GM21381 (cell line): ENCODE measurements at regions not wholly inside any gene's neighbourhood (a gene's known extent, or its start where the extent isn't known, plus 50 kb on each side); places are given as distances from the start of the nearest gene placed in this dataset.

ENCODE experiments used
- ATAC-seq: cut with Tn5 transposase; IDR thresholded peaks from one replicate; pipeline ENCODE4 v1.9.1; 2021; ENCODE audit warnings: mild to moderate bottlenecking, moderate library complexity; ENCODE audit not compliant: unreplicated experiment

DNA sequence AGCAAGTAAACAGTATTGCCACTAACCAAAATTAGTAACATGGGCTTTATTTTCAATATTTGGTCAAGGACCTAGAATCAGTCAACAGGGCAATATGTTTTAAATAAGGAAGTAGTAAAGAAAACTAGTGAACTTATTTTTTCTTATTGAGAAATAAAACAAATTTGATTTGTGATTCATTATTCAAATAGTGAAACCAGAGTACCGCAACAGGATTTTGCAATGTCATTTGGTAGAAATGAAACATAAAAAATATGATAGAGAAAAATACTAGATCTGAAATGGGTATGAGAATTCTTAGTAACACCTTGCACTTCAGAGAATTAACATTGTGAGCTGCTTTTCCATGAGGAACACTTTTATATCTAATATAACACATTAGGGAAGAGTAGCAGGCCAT is 291.8 kb upstream of the GBE1 start:
- ATAC-seq: no peak

DNA sequence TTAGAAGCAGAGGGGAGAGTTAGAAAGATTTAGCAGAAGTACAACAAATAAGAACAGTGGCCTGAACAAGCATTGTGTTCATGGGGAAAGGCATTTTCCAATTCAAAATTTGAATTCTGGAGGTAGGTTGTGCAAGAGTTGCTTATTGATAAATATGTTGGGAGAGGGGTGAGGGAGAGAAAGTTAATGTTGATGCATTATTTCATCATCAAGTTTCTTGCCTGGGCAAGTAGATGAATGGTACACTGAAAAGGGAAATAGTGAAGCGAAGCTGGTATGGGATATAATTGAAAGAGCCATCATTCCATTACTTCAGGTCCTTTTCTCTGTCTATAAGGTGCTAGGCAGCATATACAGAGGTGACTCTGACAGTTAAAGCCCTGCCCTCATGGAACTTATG is 288.9 kb upstream of the GBE1 start:
- ATAC-seq: no peak

DNA sequence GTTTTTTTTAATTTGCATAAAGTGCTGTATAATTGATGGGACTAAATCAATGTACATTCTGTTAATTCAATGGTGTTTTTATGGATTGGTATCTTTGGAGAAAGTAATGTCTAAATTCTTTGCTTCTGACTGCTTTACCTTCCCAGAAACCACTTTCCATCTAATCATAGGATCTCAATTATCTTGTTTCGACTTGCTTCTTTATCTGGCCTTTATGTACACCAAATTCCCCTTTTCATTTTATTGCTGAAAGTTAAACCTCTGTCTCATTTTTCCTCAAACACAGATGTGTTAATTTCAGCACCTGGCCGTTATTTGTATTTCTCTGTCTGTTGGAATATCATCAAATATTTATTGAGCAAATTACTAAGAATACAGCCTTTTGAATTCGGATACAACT is 287.3 kb upstream of the GBE1 start:
- ATAC-seq: no peak

DNA sequence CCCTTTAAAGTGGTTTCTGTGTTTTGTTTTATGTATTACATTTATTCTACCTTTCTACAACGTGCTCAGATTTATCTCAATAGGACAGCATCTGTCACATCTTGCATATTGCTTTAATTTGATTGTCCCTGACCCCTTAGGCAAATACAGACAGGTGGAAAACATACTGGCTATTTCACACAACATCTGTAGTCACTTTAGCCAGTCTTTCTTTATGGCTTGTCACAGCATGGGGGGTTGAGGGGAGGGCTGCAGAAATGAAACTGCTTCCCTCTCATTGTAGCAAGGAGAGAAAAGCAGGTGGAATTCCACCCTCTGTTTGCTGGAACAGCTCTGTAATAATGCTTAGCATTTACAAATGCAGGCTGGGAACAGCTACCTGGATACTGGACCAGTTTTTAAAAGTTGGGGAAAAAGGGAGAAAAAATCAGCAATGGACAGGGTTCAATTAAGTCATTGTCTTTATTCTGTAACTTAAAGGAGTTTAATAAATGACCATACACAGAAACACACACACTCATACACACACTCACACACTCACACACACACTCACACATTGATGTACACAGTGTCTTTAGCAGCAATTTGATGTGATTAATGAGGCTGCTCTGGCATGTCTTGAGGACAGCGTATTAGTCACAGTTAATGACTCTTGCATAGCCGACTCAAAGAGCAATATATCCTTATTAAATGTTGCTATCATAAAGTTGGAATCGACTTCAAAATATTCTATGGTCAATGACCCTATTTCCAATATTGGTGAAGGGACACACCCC is 283.7 kb upstream of the GBE1 start:
- ATAC-seq: no peak

DNA sequence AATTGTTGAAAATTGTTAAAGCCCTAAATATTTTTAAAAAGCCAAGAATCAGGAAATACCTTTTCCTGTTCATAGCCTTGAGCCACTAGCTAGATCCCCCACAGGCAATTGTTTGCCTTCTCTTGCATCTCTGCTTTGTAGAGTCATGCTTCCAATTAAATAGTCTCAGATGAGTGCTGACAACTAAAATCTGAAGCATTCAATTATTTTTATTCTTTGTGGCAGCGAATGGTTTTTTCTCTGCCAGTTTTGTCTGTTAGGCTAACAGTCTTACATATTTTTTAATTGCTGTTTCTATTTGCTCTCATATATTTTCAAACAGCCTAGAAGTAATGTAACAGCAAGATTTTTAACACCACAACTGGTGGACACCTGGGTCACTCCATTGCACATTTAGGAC is 277.1 kb upstream of the GBE1 start:
- ATAC-seq: no peak

DNA sequence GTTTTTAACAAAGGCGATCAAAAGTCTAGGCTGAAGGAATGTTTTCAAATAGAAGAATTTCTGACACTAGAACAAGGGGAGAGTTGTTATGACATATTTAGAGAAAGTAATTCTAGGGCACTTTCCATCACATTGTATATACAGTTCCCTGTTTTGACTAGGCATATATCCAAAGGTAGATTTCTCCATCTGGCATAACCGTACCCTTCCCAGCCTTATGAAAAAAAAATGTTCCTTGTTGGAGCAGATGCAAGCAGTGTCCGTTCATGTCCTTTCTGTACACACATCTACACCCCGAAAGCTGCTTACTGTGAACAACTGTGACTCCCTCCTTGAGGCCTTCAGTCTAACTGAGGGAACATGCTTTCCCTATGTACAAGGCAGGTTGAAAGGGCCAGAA is 271.7 kb upstream of the GBE1 start:
- ATAC-seq: no peak

DNA sequence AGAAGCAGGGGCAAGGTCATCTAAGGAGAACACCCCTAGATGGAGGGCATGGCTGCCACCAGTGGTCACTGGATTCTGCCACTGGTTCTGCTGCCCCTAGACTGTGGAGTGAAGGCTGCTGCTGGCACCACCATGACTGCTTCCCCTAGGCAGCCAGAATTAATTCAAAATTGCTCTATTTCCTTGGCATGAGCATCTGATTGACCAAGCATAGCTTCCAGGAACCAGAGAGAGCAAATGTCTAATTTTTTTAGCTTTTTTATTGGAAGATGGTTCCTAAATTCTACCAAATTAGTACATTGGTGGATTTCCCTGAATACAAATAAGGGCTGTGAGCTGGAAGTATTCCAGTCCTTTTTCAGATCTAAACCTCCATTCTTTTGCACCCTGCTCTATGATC is 270.2 kb upstream of the GBE1 start:
- no peak for ATAC-seq

DNA sequence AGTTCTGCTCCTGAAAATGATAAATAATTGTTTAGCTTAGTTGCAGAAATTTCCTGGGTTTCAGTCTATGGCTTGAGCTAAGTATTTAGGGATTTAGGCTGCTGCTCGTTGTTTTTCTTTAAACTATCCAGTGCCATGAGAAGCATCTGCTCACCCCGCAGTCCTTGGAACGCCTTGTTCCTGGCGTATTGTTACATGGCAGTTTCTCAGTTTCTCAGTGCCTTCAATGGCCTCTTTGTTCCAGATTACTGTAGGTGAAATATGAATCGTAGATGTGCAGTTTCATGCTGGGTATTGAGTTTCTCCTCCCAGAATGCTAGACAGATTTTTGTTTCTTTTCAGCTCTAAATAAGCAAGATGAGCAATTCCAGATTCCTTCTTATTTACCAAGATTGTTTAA is 269.5 kb upstream of the GBE1 start:
- ATAC-seq: no peak

DNA sequence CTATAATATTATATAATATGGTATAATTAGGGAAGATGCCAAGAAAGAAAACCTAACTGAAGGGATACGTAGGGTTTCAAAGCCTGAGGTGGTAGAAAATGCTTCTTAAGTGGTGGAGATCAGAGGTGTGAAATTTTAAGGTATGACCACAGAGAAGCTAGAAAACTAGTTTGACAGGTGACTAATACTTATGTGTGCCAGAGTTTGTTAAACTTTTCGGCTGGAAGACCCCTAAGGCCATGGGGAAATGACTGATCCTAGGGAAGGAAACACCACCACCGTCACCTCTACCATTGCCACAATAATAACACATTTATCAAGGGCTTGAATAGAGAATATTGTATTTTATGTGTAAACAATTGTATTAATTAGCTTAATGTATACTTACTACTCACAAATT is 261.4 kb upstream of the GBE1 start:
- ATAC-seq: no peak

DNA sequence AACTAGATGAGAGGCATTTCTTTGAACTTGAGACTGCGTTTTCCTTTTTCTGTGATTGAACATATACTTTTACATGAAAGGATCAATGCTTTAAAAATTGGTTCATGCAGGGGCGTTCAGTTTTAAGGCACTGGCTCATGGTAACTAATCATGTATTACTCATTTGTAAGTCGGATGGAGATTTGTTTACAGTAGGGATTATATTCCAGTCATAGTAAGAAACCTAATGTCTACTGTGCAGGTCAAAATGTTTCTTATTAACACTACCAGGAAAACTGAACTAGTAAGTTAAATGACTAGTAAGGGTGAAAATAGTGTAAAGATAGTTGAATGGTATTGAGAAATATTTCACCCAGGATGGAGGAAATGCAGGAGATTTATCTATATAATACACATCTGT is 258.8 kb upstream of the GBE1 start:
- no peak for ATAC-seq

DNA sequence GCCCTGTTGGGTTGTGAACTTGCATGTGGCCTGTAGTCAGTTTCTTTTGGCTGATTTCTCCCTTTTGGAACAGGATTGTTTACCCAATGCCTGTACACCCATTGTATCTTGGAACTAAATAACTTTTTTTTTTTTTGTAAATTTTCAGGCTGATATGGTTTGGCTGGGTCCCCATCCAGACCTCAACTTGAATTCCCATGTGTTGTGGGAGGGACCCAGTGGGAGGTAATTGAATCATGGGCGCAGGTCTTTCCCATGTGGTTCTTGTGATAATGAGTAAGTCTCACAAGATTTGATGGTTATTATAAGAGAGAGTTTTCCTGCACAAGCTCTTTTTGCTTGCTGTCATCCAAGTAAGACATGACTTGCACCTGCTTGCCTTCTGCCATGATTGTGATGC is 253.8 kb upstream of the GBE1 start:
- ATAC-seq: no peak

DNA sequence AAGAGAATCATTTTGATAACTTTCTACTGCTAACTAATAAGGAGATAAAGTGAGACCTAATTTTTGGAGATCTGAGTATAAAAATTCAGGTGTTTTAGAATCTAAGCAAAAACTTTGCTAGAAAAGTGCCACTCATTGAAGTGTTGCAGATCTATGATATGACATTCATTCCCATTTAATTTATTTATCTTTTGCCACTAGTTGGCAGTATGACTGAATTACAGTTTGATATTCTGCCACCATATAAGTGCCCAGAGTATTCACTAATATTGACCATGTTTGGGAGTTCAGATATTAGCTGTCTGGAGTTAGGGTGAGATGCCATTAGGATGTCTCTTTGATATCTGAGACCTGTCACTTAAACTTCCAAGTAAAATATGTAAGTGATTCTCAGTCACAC is 251.3 kb upstream of the GBE1 start:
- no peak for ATAC-seq

DNA sequence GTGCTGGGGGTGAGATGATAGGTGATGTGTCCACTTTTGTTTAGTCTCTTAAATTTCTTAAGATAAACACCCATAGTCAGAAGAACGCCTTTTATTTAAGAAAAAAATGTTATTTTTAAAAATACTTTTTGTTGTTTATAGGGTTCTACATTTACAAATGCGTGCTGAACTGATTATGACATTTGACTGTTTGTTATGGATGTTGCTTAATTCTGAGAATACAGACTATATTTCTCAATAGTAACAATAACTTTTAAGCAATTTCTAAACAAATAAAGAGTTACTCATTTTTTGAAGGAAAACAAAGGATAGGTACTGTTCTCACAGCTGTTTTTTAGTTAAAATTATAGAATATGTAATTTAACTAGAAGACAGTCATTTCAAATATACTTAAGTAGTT is 249.9 kb upstream of the GBE1 start:
- ATAC-seq: no peak

DNA sequence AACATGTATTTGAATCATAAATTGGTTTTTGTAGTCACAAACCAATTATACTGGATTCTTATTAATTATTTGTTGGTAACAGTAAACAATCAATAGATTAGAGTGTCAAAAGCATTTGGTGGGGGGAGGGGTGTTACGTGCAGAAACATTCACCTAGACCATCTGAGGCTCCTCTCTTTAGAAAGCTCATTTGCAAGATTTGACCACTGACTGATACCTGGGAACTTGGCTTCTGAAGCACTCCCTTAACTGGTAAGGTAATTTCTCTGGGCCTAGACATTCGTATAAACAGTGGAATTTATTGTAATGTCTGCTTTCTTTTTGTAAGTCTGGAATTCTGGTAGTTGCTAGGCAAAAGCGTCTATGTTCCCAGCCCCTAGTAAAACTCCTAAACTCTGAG is 243.8 kb upstream of the GBE1 start:
- no peak for ATAC-seq

DNA sequence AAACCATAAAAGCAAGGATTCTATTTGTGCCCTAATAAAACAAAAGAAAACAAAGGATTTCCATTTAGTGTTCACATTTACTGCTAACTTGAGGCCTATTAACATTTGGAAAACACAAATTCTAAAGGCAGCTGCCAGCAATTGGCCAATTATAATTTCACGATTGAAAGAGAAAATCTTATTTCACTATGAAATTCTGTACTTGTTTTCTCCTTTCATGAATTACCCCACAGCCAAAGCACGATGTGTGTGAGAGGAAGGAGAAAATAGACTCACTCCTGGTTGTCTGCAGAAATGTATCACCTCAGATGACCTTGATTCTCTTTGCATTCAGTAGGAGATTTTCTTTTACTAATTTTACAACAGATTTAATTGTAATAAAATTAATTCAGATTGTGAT is 242.8 kb upstream of the GBE1 start:
- ATAC-seq: no peak

DNA sequence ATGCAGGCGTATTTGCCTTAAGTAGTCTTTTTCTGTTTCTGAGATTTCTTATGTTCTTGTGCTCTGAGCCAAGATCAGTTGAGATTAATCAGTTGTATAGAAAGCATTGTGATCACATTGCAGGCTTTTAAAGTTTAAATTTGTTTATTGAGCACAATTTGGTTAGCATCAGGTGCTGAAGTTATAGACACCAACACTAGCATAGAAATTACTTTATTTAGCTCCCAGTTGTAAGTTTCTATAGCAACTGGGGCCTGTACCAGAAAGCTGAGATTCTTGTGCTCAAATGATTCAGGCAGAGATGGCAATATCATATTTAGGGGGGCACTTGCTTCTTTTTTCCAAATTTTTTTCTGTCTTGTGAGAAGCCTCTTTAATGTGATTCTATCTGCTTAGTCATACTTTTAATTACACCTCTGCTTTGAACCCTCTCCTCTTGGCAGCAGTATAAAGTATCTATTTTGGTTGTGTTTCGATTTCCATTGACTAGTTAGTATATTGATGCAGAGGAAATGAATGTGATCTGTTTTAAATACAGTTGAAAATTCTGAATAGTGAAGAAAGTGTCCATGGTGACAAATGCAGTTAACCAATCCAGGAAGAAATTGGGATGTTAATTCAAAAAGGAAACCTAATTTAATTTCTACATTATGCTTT is 241.7 kb upstream of the GBE1 start:
- no peak for ATAC-seq

DNA sequence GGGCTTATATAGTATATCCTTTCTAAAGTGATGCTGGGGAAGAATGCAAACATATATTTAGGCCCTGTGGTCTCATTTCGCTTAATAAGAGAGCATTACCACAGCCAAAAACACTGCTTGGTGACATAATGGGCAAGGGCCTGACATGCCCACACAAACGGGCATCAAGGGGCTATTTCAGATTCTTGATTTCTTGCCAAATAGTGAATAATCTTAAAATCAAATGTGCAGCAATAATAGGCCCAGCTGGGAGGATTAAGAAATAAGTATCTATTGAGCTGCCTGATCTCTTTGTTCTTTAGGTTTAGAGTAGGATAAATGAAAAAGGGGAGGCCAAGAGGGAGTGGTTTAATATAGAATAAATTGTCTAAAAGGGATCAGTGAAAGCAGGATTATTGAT is 241.0 kb upstream of the GBE1 start:
- no peak for ATAC-seq

DNA sequence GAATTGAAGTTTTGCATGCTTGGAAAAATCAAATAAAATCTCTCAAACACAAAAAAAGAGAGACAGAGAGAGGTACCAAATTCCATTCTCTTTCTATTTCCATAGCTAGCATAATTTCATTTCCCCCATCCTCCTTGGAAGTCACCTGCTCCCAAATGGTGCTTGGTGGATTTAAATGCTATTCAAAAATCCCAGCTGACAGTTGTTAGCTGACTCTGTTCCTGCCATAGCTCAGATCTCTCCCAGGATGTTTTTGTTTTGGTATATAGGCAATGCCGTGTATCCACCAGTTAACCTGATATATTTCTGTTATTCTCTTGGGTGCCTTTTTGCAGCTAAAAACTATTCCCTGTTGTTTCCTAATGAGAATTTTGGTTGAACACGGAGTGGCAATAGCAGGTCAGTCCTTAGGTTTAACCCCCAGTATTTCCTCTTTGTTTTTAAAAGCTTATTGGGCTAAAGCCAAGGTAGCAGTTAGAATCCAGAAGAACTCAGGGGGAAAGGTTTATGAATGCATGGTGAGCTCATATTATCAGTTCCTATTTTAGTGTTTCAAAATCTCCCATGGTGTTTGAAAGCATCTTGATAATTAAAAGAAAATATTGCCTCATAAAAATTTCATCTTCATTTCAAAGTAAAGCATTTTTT is 240.0 kb upstream of the GBE1 start:
- ATAC-seq: no peak

DNA sequence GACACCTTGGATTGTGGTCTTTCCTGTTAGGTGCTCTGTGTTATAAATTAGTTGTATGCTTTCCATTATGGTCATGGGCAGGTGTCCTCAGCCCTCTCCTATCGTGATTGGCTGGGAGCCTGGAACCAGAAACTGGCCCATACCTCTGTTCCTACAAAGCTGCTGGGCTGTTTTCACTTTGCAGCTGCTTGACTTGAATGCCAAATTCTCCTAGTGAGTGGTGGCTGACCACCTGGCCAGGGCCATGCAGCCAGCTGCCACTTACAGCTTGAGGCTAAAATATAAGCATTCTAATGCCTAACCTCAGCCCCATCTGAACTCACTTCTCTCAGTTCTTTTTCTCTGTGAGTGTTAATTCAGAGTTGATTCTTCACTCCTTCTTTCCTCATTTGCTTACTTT is 239.3 kb upstream of the GBE1 start:
- no peak for ATAC-seq

DNA sequence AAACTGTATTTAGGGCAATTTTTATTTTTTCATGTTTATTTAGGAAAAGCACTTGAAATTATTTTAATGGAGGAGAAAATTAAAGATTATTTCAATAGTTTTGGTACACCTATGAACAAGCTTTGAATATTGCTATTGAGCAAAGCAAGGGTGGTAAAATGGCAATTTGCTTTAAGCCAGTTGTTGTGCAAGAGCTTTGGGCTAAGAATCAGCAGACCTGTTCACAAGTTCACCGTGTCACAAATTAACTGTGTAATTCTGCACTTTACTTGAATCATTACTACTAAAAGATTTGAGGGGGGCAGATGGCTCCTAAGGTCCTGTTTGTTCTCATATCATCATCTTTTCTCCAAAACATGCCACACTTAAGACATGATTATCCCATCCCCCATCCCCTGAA is 238.9 kb upstream of the GBE1 start:
- ATAC-seq: no peak

DNA sequence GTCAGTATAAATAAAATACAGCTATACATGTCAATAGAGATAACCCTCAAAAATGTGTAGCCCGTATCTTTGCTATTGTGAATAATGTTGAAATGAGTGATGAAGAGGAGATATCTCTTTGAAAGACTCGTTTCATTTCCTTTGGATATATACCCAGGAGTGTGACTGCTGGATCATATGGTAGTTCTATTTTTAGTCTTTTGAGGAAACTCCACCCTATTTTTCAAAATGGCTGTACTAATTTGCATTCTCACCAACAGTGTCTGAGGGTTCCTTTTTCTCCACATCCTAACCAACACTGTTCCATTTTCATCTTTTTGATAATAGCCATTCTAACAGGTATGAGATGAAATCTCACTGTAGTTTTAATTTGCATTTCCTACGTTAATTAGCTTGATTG is 237.5 kb upstream of the GBE1 start:
- ATAC-seq: no peak

DNA sequence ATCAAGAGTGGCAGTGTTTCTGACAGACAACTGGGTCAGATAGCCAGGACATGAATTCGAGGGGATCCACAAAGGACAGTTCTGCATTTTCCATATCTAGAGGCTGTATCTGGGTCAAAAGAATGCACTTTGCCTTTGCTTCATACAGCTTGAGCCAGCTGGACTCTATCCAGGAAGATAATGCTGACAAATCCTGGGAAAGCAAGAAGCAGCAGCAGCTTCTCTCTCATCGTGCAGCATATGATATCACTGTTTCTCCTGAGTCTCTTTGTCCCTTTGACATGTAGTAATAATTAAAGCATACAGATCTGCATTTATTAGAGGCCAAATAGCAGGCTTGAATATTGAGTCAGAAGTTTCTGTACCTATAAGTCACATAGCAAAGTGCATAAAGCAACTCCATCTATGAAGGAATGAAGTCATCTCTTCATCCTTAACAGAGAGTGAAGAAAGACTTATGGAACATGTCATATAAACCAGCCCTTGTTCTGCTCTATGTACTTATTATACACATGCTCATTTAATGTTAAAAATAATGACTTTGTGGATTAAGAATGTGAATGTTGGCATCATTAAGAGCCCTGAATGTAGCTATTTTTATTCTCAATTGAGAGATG is 236.8 kb upstream of the GBE1 start:
- no peak for ATAC-seq
